Astrocyte (in vitro differentiated cells and primary cell): ENCODE measurements at regions not wholly inside any gene's neighbourhood (a gene's known extent, or its start where the extent isn't known, plus 50 kb on each side); places are given as distances from the start of the nearest gene placed in this dataset.

Experiments
- DNase-seq: peaks from one replicate; pipeline ENCODE4 v3.0.0-alpha.2; 2010; ENCODE audit warnings: low read depth
- FAIRE-seq: peaks from 2 replicates; lab custom pipeline; 2011; peaks lifted over from hg19 to GRCh38; lab: Jason Lieb, UNC
- H2AFZ ChIP-seq: 2 replicates; pipeline ENCODE4 v1.6.0; 2012; ENCODE audit warnings: low read depth, low read length, inconsistent platforms
- H3K27ac ChIP-seq: 2 replicates; pipeline ENCODE4 v1.5.1; 2011; ENCODE audit warnings: low read depth, low read length, inconsistent platforms
- H3K27me3 ChIP-seq: 2 replicates; pipeline ENCODE4 v1.6.0; 2011; ENCODE audit warnings: low read length, inconsistent platforms; ENCODE audit not compliant: insufficient read depth
- H3K36me3 ChIP-seq: 2 replicates; pipeline ENCODE4 v1.5.1; 2011; ENCODE audit warnings: low read length, inconsistent platforms; ENCODE audit not compliant: insufficient read depth
- H3K4me1 ChIP-seq: 2 replicates; pipeline ENCODE4 v1.5.1; 2011; ENCODE audit warnings: low read length, inconsistent platforms; ENCODE audit not compliant: insufficient read depth
- H3K4me2 ChIP-seq: 2 replicates; pipeline ENCODE4 v1.6.0; 2012; ENCODE audit warnings: low read length, inconsistent platforms
- H3K4me3 ChIP-seq: 2 replicates; pipeline ENCODE4 v1.5.1; 2011; ENCODE audit warnings: low read depth, mild to moderate bottlenecking, low read length, inconsistent platforms; ENCODE audit not compliant: insufficient read depth
- H3K79me2 ChIP-seq: 2 replicates; pipeline ENCODE4 v1.6.0; 2012; ENCODE audit warnings: mild to moderate bottlenecking, low read length, inconsistent platforms; ENCODE audit not compliant: insufficient read depth
- H3K9ac ChIP-seq: 2 replicates; pipeline ENCODE4 v1.6.0; 2012; ENCODE audit warnings: mild to moderate bottlenecking, low read length, inconsistent platforms
- H3K9me3 ChIP-seq: 2 replicates; pipeline ENCODE4 v1.5.1; 2012; ENCODE audit warnings: low read depth, mild to moderate bottlenecking, low read length, inconsistent platforms; ENCODE audit not compliant: insufficient read depth
- H4K20me1 ChIP-seq: 2 replicates; pipeline ENCODE4 v1.6.0; 2012; ENCODE audit warnings: low read length, inconsistent platforms; ENCODE audit not compliant: insufficient read depth
- H3K27ac Mint-ChIP-seq: one replicate; pipeline ENCODE4 v1.8.0; 2021; ENCODE audit warnings: mild to moderate bottlenecking, mixed read lengths; ENCODE audit not compliant: unreplicated experiment
- H3K27me3 Mint-ChIP-seq: one replicate; pipeline ENCODE4 v1.8.0; 2021; ENCODE audit warnings: low read depth, mixed read lengths; ENCODE audit not compliant: unreplicated experiment
- H3K36me3 Mint-ChIP-seq: one replicate; pipeline ENCODE4 v1.8.0; 2021; ENCODE audit warnings: low read depth, mixed read lengths; ENCODE audit not compliant: unreplicated experiment
- H3K4me1 Mint-ChIP-seq: one replicate; pipeline ENCODE4 v1.8.0; 2021; ENCODE audit warnings: low read depth, mixed read lengths; ENCODE audit not compliant: unreplicated experiment
- H3K4me3 Mint-ChIP-seq: one replicate; pipeline ENCODE4 v1.8.0; 2021; ENCODE audit warnings: mild to moderate bottlenecking, moderate library complexity, mixed read lengths; ENCODE audit not compliant: unreplicated experiment
- H3K9me3 Mint-ChIP-seq: one replicate; pipeline ENCODE4 v1.8.0; 2021; ENCODE audit warnings: mild to moderate bottlenecking, mixed read lengths; ENCODE audit not compliant: unreplicated experiment
- EZH2 ChIP-seq: IDR thresholded peaks from 2 replicates; pipeline ENCODE4 v1.6.1; 2012; ENCODE audit warnings: mild to moderate bottlenecking, low read length, inconsistent platforms; ENCODE audit not compliant: insufficient read depth
- TF ChIP-seq, protein P1 (sequence below): IDR thresholded peaks from 2 replicates; pipeline ENCODE4 v1.5.1; 2011; ENCODE audit warnings: low read depth, mild to moderate bottlenecking, inconsistent platforms, low read length, moderate library complexity; ENCODE audit not compliant: insufficient read depth

DNA sequence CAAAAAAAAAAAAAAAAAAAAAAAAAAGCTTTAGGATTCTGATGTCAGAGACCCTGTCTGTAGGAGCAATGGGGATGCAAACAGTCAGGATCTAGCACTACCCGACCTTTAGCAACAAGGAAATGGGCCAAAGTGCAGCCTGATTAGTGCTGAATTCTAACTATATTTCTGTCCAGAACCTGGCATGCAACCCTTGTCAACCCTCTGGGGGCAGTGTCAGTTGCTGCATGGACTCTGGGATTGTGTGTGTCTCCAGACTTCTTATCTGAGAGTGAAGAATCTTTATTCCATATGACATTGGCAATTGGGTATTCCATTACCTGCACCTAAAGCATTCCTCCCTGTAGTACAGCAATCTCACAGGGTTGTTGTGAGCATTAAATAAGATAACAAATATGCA, 120.3 kb upstream of the CRHR1 start:
- H3K9ac ChIP-seq: no peak overlapping the region
- DNase-seq (no peak), FAIRE-seq (no peak)
- H3K4me2 ChIP-seq: no peak overlapping the region
- no peaks in the 10 kb centered on the region for H3K79me2 ChIP-seq
- Mint-ChIP-seq H3K4me1 (no peaks in the 10 kb centered on the region), H3K4me3 (no peak overlapping the region), H3K36me3 (no peaks in the 10 kb centered on the region), H3K27ac (no peak overlapping the region), H3K9me3 (peaks cover 9% of the 10 kb centered on the region), H3K27me3 (peaks cover 61% of the 10 kb centered on the region)
- peaks cover 8% of the 10 kb centered on the region for H3K27me3 ChIP-seq
- no peaks in the 10 kb centered on the region for H4K20me1 ChIP-seq
- TF ChIP-seq, protein P1, sequence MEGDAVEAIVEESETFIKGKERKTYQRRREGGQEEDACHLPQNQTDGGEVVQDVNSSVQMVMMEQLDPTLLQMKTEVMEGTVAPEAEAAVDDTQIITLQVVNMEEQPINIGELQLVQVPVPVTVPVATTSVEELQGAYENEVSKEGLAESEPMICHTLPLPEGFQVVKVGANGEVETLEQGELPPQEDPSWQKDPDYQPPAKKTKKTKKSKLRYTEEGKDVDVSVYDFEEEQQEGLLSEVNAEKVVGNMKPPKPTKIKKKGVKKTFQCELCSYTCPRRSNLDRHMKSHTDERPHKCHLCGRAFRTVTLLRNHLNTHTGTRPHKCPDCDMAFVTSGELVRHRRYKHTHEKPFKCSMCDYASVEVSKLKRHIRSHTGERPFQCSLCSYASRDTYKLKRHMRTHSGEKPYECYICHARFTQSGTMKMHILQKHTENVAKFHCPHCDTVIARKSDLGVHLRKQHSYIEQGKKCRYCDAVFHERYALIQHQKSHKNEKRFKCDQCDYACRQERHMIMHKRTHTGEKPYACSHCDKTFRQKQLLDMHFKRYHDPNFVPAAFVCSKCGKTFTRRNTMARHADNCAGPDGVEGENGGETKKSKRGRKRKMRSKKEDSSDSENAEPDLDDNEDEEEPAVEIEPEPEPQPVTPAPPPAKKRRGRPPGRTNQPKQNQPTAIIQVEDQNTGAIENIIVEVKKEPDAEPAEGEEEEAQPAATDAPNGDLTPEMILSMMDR: no peak
- TF ChIP-seq EZH2: no peak
- H3K4me1 ChIP-seq: no peaks in the 10 kb centered on the region
- no peak overlapping the region for H3K27ac ChIP-seq
- H3K4me3 ChIP-seq: no peak overlapping the region
- no peaks in the 10 kb centered on the region for H3K9me3 ChIP-seq
- H2AFZ ChIP-seq: no peak overlapping the region
- H3K36me3 ChIP-seq: no peaks in the 10 kb centered on the region

DNA sequence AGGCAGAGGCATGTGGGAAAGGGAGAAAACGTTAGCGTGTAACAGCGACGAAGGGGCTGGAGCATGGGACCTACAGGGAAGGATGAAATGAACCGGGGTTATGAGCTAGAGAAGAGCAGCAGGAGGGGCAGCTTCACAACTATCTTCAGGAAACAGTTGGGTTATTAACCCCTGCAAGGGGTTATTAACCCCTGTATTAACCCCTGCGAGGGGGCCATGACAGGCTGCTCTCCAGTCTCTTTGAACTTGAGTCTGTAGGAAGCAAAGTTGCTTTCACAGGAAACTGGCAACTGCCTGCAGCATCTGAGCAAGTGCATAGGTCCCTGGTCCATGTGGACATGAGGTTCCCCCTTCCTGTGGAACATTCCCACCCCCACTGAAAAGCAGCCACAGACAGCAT, 119.2 kb upstream of the CRHR1 start:
- Histone ChIP-seq H3K4me1 (no peaks in the 10 kb centered on the region), H3K27me3 (peaks cover 11% of the 10 kb centered on the region), H3K27ac (no peak overlapping the region), H2AFZ (no peak overlapping the region), H3K9me3 (no peaks in the 10 kb centered on the region), H3K9ac (no peak overlapping the region), H4K20me1 (no peaks in the 10 kb centered on the region), H3K4me3 (no peak overlapping the region), H3K4me2 (no peak overlapping the region), H3K79me2 (no peaks in the 10 kb centered on the region), H3K36me3 (no peaks in the 10 kb centered on the region)
- Mint-ChIP-seq H3K27ac (no peak overlapping the region), H3K36me3 (no peaks in the 10 kb centered on the region), H3K4me3 (no peak overlapping the region), H3K27me3 (peaks cover 71% of the 10 kb centered on the region), H3K4me1 (no peaks in the 10 kb centered on the region), H3K9me3 (peaks cover 9% of the 10 kb centered on the region)
- no peak for FAIRE-seq
- no peak for TF ChIP-seq EZH2
- TF ChIP-seq, protein P1: no peak
- no peak for DNase-seq

DNA sequence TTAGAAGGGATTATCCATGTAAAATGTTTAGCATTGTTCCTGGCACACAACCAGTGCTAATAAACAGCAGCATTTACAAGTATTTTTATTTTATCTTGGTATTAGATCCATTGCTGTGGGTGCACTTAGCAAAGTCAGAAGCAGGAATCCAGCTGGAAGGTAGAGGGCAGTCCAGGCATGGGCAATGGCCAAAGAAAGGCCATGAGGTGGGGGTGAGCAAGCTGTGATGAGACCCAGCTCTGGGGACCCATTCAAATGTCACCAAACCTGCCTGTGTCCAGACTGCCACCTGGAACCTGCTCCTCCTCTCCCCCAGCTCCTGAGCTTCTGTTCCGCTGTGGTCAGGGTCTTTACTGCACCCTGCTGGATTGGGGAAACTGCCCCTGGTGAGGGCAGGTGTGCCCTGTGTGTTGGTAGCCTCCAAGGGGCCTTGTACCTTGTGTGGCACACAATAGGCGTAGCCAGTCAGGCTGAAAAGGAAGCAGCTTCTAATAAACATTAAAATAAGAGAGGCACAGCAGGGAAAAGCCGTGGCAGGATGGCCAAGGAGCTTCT, 118.0 kb upstream of the CRHR1 start:
- no peak overlapping the region for H3K27ac ChIP-seq
- Mint-ChIP-seq H3K27me3 (peaks cover 70% of the 10 kb centered on the region), H3K27ac (no peak overlapping the region), H3K4me3 (no peak overlapping the region), H3K36me3 (peaks cover 2% of the 10 kb centered on the region), H3K9me3 (peaks cover 9% of the 10 kb centered on the region), H3K4me1 (no peaks in the 10 kb centered on the region)
- H3K4me2 ChIP-seq: no peak overlapping the region
- H3K9me3 ChIP-seq: no peaks in the 10 kb centered on the region
- H4K20me1 ChIP-seq: no peaks in the 10 kb centered on the region
- no peak overlapping the region for H3K9ac ChIP-seq
- no peak overlapping the region for H3K4me3 ChIP-seq
- no peaks in the 10 kb centered on the region for H3K36me3 ChIP-seq
- FAIRE-seq (no peak), DNase-seq (no peak)
- no peaks in the 10 kb centered on the region for H3K4me1 ChIP-seq
- peaks cover 13% of the 10 kb centered on the region for H3K27me3 ChIP-seq
- no peak overlapping the region for H2AFZ ChIP-seq
- H3K79me2 ChIP-seq: no peaks in the 10 kb centered on the region
- no peak for TF ChIP-seq EZH2
- TF ChIP-seq, protein P1: no peak
